Activated B cell treated with CpG ODN at 0.5 μM for 24 hours (primary cell): ENCODE measurements at regions not wholly inside any gene's neighbourhood (a gene's known extent, or its start where the extent isn't known, plus 50 kb on each side); places are given as distances from the start of the nearest gene placed in this dataset.

ENCODE experiments used
- ATAC-seq: fragments of 200-7000 bp; cut with Tn5 transposase; one replicate; pipeline ENCODE4 v1.10.0; 2021; ENCODE audit warnings: low read depth, mild to moderate bottlenecking, moderate library complexity
- CTCF ChIA-PET: fragments of 350-600 bp; sonication (Branson Sonifier 250); formaldehyde crosslinking; loops from one replicate; lab custom pipeline; 2021; ENCODE audit warnings: antibody characterized with exemption; lab: Charles Lee
- POLR2A ChIA-PET: fragments of 350-600 bp; sonication (Branson Sonifier 250); formaldehyde crosslinking; loops from one replicate; lab custom pipeline; 2021; ENCODE audit warnings: antibody characterized with exemption; lab: Charles Lee
- DNase-seq: peaks from one replicate; pipeline ENCODE4 v3.0.0; 2022
- H3K27ac Mint-ChIP-seq: one replicate; pipeline ENCODE4 v1.8.0; 2020; ENCODE audit warnings: mixed read lengths
- H3K27me3 Mint-ChIP-seq: one replicate; pipeline ENCODE4 v1.8.0; 2021; ENCODE audit warnings: mixed read lengths
- H3K36me3 Mint-ChIP-seq: one replicate; pipeline ENCODE4 v1.8.0; 2021; ENCODE audit warnings: low read depth, mixed read lengths
- H3K4me1 Mint-ChIP-seq: one replicate; pipeline ENCODE4 v1.8.0; 2021; ENCODE audit warnings: mixed read lengths
- H3K4me3 Mint-ChIP-seq: one replicate; pipeline ENCODE4 v1.8.0; 2020; ENCODE audit warnings: mild to moderate bottlenecking, mixed read lengths
- H3K9me3 Mint-ChIP-seq: one replicate; pipeline ENCODE4 v1.8.0; 2020; ENCODE audit warnings: mixed read lengths
- CTCF ChIP-seq: fragments of 200-600 bp; IDR thresholded peaks from one replicate; pipeline ENCODE4 v1.8.0; 2022; ENCODE audit warnings: antibody characterized with exemption, mild to moderate bottlenecking
- intact Hi-C: fragments of 100-400 bp; cut with micrococcal nuclease; formaldehyde crosslinking; loops from one replicate; pipeline ENCODE4 v1.15.1; 2024

DNA sequence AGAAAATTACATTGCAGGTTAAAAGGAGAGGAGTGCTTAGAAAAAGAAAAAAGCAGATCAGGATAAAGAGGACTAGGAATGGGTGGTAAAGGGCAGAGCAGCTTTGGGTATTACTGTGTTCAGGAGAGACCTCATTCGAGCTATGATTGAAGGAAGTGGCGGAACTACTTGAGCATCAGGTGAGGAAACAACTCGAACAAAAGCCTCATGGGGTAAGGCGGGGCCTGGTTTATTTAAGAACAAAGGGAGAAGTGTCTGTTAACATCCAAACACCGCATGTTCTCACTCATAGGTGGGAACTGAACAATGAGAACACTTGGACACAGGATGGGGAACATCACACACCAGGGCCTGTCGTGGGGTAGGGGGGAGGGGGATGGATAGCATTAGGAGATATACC, 444.6 kb upstream of the CCDC196 start:
- no peak for DNase-seq
- intact Hi-C loops: no loop called here
- peaks cover 14% of the 10 kb centered on the region for H3K27me3 Mint-ChIP-seq
- no peak overlapping the region for H3K4me3 Mint-ChIP-seq
- no peaks in the 10 kb centered on the region for H3K9me3 Mint-ChIP-seq
- CTCF ChIA-PET: no interaction called here
- no peak for TF ChIP-seq CTCF
- no peak for ATAC-seq
- no peak overlapping the region for H3K27ac Mint-ChIP-seq
- H3K36me3 Mint-ChIP-seq: no peaks in the 10 kb centered on the region
- POLR2A ChIA-PET: no interaction called here
- no peaks in the 10 kb centered on the region for H3K4me1 Mint-ChIP-seq

DNA sequence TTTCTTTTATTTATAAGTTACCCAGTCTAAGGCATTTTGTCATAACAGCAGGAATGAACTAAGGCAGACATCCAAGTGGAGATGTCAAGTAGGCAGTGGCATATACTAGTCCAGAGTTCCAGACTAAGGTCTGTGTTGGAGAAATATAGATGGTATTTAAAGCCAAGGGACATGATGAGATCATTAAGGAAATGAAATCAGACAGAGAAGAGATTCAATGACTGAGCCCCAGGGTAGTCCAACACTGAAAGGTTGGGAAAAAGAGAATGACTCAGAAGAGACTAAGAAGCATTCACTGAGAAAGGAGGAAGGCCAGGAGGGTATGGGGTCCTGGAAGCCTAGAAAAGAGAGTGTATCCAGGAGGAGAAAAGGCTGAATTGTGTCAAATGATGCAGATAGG, 442.2 kb upstream of the CCDC196 start:
- DNase-seq: no peak
- ChIA-PET POLR2A (no interaction called here), CTCF (no interaction called here)
- Mint-ChIP-seq H3K36me3 (no peaks in the 10 kb centered on the region), H3K9me3 (no peaks in the 10 kb centered on the region), H3K4me1 (no peaks in the 10 kb centered on the region), H3K4me3 (no peak overlapping the region), H3K27ac (no peak overlapping the region), H3K27me3 (peaks cover 6% of the 10 kb centered on the region)
- intact Hi-C loops: no loop called here
- TF ChIP-seq CTCF: no peak
- no peak for ATAC-seq

DNA sequence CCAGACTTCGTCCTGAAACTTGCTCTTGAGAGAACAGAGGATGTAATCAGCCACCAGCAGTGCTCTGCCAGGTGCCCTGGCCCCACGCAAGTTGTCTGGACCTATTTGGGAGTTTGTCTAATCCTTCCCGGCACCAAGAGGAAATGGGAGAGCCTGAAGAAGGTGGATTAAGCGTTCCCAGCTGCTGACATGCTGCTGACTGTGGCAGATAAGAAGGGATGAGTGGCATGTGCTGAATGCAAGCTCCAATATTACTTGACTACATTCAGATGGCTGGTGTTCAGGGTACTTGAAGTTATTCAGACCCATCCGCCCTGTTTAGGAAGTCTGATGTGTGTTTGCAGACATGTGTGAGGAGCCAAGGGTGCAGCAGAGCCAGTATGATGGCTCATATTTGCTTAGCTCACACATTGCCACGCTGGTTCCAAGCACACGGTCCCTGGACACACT, 440.6 kb upstream of the CCDC196 start:
- no peak for TF ChIP-seq CTCF
- no peaks in the 10 kb centered on the region for H3K4me1 Mint-ChIP-seq
- intact Hi-C loops: no loop called here
- no peak overlapping the region for H3K4me3 Mint-ChIP-seq
- ChIA-PET CTCF (no interaction called here), POLR2A (no interaction called here)
- peaks cover 4% of the 10 kb centered on the region for H3K27me3 Mint-ChIP-seq
- DNase-seq (no peak), ATAC-seq (no peak)
- no peak overlapping the region for H3K27ac Mint-ChIP-seq
- no peaks in the 10 kb centered on the region for H3K36me3 Mint-ChIP-seq
- H3K9me3 Mint-ChIP-seq: no peaks in the 10 kb centered on the region

DNA sequence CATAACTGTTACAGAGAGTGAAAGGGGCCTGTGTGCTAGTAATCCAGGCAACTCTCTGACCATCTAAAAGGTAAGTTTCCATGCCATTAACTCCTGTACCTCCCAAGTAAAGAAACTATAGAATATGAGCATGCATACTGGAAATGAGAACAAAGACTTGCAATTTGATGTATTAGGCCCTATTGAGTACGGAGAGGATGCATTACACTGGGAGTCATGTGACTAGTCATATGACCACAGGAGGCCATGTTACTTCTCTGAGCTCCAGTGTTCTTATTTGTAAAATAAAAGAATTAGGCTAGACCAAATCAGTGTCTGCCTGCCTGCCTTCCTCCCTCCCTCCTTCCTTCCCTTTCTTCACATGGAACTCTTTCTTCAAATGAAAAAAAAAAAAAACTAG, 440.1 kb upstream of the CCDC196 start:
- ChIA-PET POLR2A (no interaction called here), CTCF (no interaction called here)
- no peaks in the 10 kb centered on the region for H3K9me3 Mint-ChIP-seq
- H3K27ac Mint-ChIP-seq: no peak overlapping the region
- TF ChIP-seq CTCF: no peak
- H3K4me1 Mint-ChIP-seq: no peaks in the 10 kb centered on the region
- DNase-seq: no peak
- no peak overlapping the region for H3K4me3 Mint-ChIP-seq
- intact Hi-C loops: no loop called here
- no peak for ATAC-seq
- H3K27me3 Mint-ChIP-seq: peaks cover 4% of the 10 kb centered on the region
- no peaks in the 10 kb centered on the region for H3K36me3 Mint-ChIP-seq

GRCh38 chr14:66046591-66046990, 439.6 kb upstream of the CCDC196 start:
- no peaks in the 10 kb centered on the region for H3K4me1 Mint-ChIP-seq
- ChIA-PET POLR2A (no interaction called here), CTCF (no interaction called here)
- peaks cover 6% of the 10 kb centered on the region for H3K27me3 Mint-ChIP-seq
- TF ChIP-seq CTCF: no peak
- no peak overlapping the region for H3K27ac Mint-ChIP-seq
- DNase-seq (no peak), ATAC-seq (no peak)
- H3K36me3 Mint-ChIP-seq: no peaks in the 10 kb centered on the region
- no peaks in the 10 kb centered on the region for H3K9me3 Mint-ChIP-seq
- H3K4me3 Mint-ChIP-seq: no peak overlapping the region
- intact Hi-C loops: no loop called here
